ENCODE measurements at regions not wholly inside any gene's neighbourhood (a gene's known extent, or its start where the extent isn't known, plus 50 kb on each side); places are given as distances from the start of the nearest gene placed in this dataset.
"Not testable (repeated sequence)": the region's sequence is repeated elsewhere in the genome, so short reads cannot be mapped to it uniquely, and the experiment has no call there.

DNA sequence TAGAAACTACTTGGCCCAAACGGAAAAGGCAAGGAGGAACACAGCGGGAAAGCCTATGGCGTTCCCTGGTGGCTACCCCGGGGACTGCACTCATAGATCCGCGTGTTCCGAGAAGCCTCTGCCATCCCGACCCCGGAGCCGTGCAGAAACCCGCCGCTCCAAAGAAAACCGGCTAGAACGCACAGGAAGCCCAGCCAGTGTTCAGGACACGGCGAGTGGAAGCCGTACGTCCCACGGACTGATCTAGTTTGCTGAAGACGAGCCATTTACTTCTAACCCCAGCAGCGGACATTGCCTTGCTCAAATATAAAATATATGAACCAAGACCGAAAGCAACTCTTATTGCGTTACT is 215.0 kb upstream of the NOTCH2NLA start:
- not testable (repeated sequence) for TF ChIP-seq ZNF274 (IDR thresholded peaks at IDR 0.05; ENCODE audit: low read depth, low read length); SUZ12 (IDR thresholded peaks at IDR 0.05; ENCODE audit: extremely low read depth, insufficient read depth, insufficient read length)
